WTC11 (cell line): ENCODE measurements at regions not wholly inside any gene's neighbourhood (a gene's known extent, or its start where the extent isn't known, plus 50 kb on each side); places are given as distances from the start of the nearest gene placed in this dataset.

Source experiments
- ATAC-seq: fragments of 200-7000 bp; cut with Tn5 transposase; 2 replicates; pipeline ENCODE4 v1.10.0; 2021; ENCODE audit warnings: mild to moderate bottlenecking, moderate library complexity
- CTCF ChIA-PET: fragments of 300-600 bp; sonication (Branson Sonifier 250); formaldehyde crosslinking; loops from one replicate; lab custom pipeline; 2021; ENCODE audit warnings: antibody characterized with exemption; lab: Charles Lee
- POLR2A ChIA-PET: fragments of 350-600 bp; sonication (Branson Sonifier 250); formaldehyde crosslinking; loops from one replicate; lab custom pipeline; 2021; ENCODE audit warnings: antibody characterized with exemption; lab: Charles Lee
- DNase-seq: peaks from one replicate; pipeline ENCODE4 v3.0.0; 2021; ENCODE audit warnings: low spot score
- H3K27ac Mint-ChIP-seq: 2 replicates; pipeline ENCODE4 v1.8.0; 2021; ENCODE audit warnings: mixed read lengths
- H3K27me3 Mint-ChIP-seq: 2 replicates; pipeline ENCODE4 v1.8.0; 2021; ENCODE audit warnings: low read depth, mild to moderate bottlenecking, moderate library complexity, mixed read lengths
- H3K36me3 Mint-ChIP-seq: 2 replicates; pipeline ENCODE4 v1.8.0; 2021; ENCODE audit warnings: mixed read lengths
- H3K4me1 Mint-ChIP-seq: 2 replicates; pipeline ENCODE4 v1.8.0; 2022; ENCODE audit warnings: mixed read lengths
- H3K4me3 Mint-ChIP-seq: 2 replicates; pipeline ENCODE4 v1.8.0; 2021; ENCODE audit warnings: mild to moderate bottlenecking, moderate library complexity, mixed read lengths
- H3K9me3 Mint-ChIP-seq: 2 replicates; pipeline ENCODE4 v1.8.0; 2021; ENCODE audit warnings: mixed read lengths
- ATF1 ChIP-seq: sonication (generic); formaldehyde crosslinking; IDR thresholded peaks from 2 replicates; pipeline ENCODE4 v1.8.1; 2023; ENCODE audit warnings: mild to moderate bottlenecking, moderate library complexity, missing genetic modification reagents
- ATF3 ChIP-seq: sonication (generic); formaldehyde crosslinking; conservative IDR thresholded peaks from 2 replicates; pipeline ENCODE4 v1.8.1; 2022; ENCODE audit warnings: mild to moderate bottlenecking, missing genetic modification reagents
- ELF4 ChIP-seq: sonication (generic); formaldehyde crosslinking; IDR thresholded peaks from 2 replicates; pipeline ENCODE4 v1.8.1; 2022; ENCODE audit warnings: low read depth, mild to moderate bottlenecking, moderate library complexity, missing genetic modification reagents
- ESRRA ChIP-seq: sonication (generic); formaldehyde crosslinking; IDR thresholded peaks from 2 replicates; pipeline ENCODE4 v1.8.1; 2022; ENCODE audit warnings: mild to moderate bottlenecking, missing genetic modification reagents, borderline replicate concordance
- FOXK1 ChIP-seq: sonication (generic); formaldehyde crosslinking; IDR thresholded peaks from 2 replicates; pipeline ENCODE4 v1.8.0; 2022; ENCODE audit warnings: mild to moderate bottlenecking, moderate library complexity, missing genetic modification reagents
- GTF2I ChIP-seq: fragments of 250-450 bp; sonication (Bioruptor Pico); conservative IDR thresholded peaks from 2 replicates; pipeline ENCODE4 v1.4.0; 2021; ENCODE audit warnings: mild to moderate bottlenecking
- NR1H2 ChIP-seq: sonication (generic); formaldehyde crosslinking; IDR thresholded peaks from 2 replicates; pipeline ENCODE4 v1.9.0; 2021; ENCODE audit warnings: mild to moderate bottlenecking, moderate library complexity, missing genetic modification reagents
- PRRX2 ChIP-seq: fragments of 250-450 bp; sonication (Bioruptor Pico); IDR thresholded peaks from 2 replicates; pipeline ENCODE4 v1.8.0; 2021; ENCODE audit warnings: mild to moderate bottlenecking
- RORB ChIP-seq: fragments of 250-450 bp; sonication (Bioruptor Pico); IDR thresholded peaks from 2 replicates; pipeline ENCODE4 v1.9.0; 2021; ENCODE audit warnings: mild to moderate bottlenecking
- SMAD4 ChIP-seq: sonication (generic); formaldehyde crosslinking; IDR thresholded peaks from 2 replicates; pipeline ENCODE4 v1.8.0; 2022; ENCODE audit warnings: mild to moderate bottlenecking, missing genetic modification reagents
- STAT6 ChIP-seq: sonication (generic); formaldehyde crosslinking; conservative IDR thresholded peaks from 2 replicates; pipeline ENCODE4 v1.8.1; 2023; ENCODE audit warnings: mild to moderate bottlenecking, low read depth, missing genetic modification reagents, moderate library complexity
- TEAD1 ChIP-seq: sonication (generic); formaldehyde crosslinking; IDR thresholded peaks from 2 replicates; pipeline ENCODE4 v1.8.0; 2022; ENCODE audit warnings: mild to moderate bottlenecking, missing genetic modification reagents
- USF2 ChIP-seq: sonication (generic); formaldehyde crosslinking; IDR thresholded peaks from 2 replicates; pipeline ENCODE4 v1.8.1; 2023; ENCODE audit warnings: mild to moderate bottlenecking, missing genetic modification reagents, moderate library complexity
- ZNF121 ChIP-seq: sonication (generic); formaldehyde crosslinking; IDR thresholded peaks from 2 replicates; pipeline ENCODE4 v1.8.0; 2023; ENCODE audit warnings: missing genetic modification reagents
- ZNF219 ChIP-seq: sonication (generic); formaldehyde crosslinking; IDR thresholded peaks from 2 replicates; pipeline ENCODE4 v1.8.0; 2023; ENCODE audit warnings: missing genetic modification reagents, mild to moderate bottlenecking, borderline replicate concordance
- ZNF232 ChIP-seq: sonication (generic); formaldehyde crosslinking; IDR thresholded peaks from 2 replicates; pipeline ENCODE4 v1.8.0; 2022; ENCODE audit warnings: mild to moderate bottlenecking, missing genetic modification reagents
- ZNF263 ChIP-seq: sonication (generic); formaldehyde crosslinking; IDR thresholded peaks from 2 replicates; pipeline ENCODE4 v1.8.1; 2022; ENCODE audit warnings: low read depth, mild to moderate bottlenecking, moderate library complexity, missing genetic modification reagents
- ZNF281 ChIP-seq: sonication (generic); formaldehyde crosslinking; IDR thresholded peaks from 2 replicates; pipeline ENCODE4 v1.8.0; 2023; ENCODE audit warnings: mild to moderate bottlenecking, missing genetic modification reagents
- TF ChIP-seq, protein P1 (sequence below): sonication (generic); formaldehyde crosslinking; IDR thresholded peaks from 2 replicates; pipeline ENCODE4 v1.8.1; 2022; ENCODE audit warnings: mild to moderate bottlenecking, moderate library complexity, missing genetic modification reagents
- TF ChIP-seq, protein P2 (sequence below): sonication (generic); formaldehyde crosslinking; IDR thresholded peaks from 2 replicates; pipeline ENCODE4 v1.8.0; 2022; ENCODE audit warnings: mild to moderate bottlenecking, missing genetic modification reagents
- TF ChIP-seq, protein P3 (sequence below): sonication (generic); formaldehyde crosslinking; IDR thresholded peaks from 2 replicates; pipeline ENCODE4 v1.8.1; 2023; ENCODE audit warnings: mild to moderate bottlenecking, missing genetic modification reagents
- TF ChIP-seq, protein P4 (sequence below): sonication (generic); formaldehyde crosslinking; IDR thresholded peaks from 2 replicates; pipeline ENCODE4 v1.8.1; 2022; ENCODE audit warnings: missing genetic modification reagents, borderline replicate concordance

DNA sequence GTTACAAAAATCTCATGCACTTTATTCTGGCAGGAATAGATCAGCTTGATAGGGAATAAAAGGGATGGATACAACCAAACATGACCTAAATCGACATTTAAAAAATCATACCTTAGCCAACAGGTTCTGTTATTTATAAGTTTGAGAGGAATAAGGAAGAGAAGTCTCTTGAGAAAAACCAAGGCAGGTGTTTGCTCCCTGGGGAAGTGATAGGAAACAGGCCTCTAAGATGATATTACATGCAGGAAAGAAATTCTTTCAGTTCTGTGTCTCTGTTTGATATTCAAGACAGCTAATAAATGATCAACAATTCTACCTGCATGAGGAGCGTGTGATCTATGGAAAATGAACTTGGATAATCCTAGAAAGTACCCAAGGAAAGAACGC, 184.8 kb upstream of the ZEB2 start (continued):
- TF ChIP-seq, protein P1, sequence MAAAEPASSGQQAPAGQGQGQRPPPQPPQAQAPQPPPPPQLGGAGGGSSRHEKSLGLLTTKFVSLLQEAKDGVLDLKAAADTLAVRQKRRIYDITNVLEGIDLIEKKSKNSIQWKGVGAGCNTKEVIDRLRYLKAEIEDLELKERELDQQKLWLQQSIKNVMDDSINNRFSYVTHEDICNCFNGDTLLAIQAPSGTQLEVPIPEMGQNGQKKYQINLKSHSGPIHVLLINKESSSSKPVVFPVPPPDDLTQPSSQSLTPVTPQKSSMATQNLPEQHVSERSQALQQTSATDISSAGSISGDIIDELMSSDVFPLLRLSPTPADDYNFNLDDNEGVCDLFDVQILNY (CRISPR knock-in tag), result no peak
- TF ChIP-seq SMAD4 (no peak), RORB (CRISPR knock-in tag) (no peak), ZNF281 (no peak), ZNF263 (no peak), GTF2I (CRISPR knock-in tag) (no peak), NR1H2 (CRISPR knock-in tag) (no peak), ESRRA (no peak), FOXK1 (CRISPR knock-in tag) (no peak)
- TF ChIP-seq, protein P2, sequence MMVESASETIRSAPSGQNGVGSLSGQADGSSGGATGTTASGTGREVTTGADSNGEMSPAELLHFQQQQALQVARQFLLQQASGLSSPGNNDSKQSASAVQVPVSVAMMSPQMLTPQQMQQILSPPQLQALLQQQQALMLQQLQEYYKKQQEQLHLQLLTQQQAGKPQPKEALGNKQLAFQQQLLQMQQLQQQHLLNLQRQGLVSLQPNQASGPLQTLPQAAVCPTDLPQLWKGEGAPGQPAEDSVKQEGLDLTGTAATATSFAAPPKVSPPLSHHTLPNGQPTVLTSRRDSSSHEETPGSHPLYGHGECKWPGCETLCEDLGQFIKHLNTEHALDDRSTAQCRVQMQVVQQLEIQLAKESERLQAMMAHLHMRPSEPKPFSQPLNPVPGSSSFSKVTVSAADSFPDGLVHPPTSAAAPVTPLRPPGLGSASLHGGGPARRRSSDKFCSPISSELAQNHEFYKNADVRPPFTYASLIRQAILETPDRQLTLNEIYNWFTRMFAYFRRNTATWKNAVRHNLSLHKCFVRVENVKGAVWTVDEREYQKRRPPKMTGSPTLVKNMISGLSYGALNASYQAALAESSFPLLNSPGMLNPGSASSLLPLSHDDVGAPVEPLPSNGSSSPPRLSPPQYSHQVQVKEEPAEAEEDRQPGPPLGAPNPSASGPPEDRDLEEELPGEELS (CRISPR knock-in tag), result no peak
- TF ChIP-seq, protein P3, sequence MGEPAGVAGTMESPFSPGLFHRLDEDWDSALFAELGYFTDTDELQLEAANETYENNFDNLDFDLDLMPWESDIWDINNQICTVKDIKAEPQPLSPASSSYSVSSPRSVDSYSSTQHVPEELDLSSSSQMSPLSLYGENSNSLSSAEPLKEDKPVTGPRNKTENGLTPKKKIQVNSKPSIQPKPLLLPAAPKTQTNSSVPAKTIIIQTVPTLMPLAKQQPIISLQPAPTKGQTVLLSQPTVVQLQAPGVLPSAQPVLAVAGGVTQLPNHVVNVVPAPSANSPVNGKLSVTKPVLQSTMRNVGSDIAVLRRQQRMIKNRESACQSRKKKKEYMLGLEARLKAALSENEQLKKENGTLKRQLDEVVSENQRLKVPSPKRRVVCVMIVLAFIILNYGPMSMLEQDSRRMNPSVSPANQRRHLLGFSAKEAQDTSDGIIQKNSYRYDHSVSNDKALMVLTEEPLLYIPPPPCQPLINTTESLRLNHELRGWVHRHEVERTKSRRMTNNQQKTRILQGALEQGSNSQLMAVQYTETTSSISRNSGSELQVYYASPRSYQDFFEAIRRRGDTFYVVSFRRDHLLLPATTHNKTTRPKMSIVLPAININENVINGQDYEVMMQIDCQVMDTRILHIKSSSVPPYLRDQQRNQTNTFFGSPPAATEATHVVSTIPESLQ (CRISPR knock-in tag), result no peak

DNA sequence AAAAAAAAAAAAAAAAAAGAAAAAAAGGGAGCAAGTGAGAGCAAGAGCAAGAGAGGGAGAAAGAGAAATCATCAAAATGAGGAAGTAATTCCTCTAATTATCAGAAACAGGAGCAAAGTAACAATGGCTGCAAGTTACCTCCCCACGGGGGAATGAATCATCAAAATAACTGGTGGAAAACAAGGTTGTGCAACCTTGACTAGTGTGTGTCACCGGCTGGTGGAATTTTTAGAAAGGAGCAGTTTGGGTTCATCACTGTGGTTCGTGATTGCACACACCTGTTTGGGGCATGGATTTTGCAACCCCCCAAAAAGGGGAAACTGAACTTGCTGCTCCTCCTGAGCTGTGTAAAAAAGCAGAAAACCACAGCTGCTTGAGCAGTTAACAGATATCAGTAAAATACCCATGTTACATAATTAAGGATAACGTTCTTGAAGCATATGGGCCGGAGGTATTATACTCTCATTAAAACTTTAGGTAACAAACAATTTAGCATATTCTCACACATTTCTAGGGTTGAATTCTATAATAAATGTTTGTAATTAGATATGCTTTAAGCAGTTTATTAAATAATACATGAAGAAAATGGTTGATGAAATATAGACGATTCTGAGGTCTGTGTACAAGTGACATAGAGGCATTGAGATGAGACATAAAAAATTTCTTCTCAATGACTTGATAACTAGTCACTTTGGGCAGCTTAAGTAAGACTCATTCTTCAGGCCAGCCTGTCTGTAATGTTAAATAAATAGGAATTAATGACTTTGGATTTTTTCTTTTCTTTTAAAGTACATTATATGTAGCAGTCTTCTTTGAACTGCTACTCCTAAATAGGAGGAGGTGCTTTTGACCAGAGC, 184.2 kb upstream of the ZEB2 start:
- Mint-ChIP-seq H3K36me3 (no peaks in the 10 kb centered on the region), H3K27ac (no peak overlapping the region), H3K9me3 (no peaks in the 10 kb centered on the region), H3K4me3 (no peak overlapping the region), H3K27me3 (no peaks in the 10 kb centered on the region; the same call in 1 of the 2 replicates), H3K4me1 (no peaks in the 10 kb centered on the region)
- POLR2A ChIA-PET, result no interaction called here
- DNase-seq (no peak), ATAC-seq (no peak)
- CTCF ChIA-PET, result no interaction called here
- no peak for TF ChIP-seq PRRX2 (CRISPR knock-in tag)
- no peak for TF ChIP-seq STAT6
- TF ChIP-seq ELF4, result no peak
- TF ChIP-seq ZNF219 (CRISPR knock-in tag), result no peak
- TF ChIP-seq ZNF121, result no peak
- TF ChIP-seq ESRRA, result no peak
- TF ChIP-seq, protein P4, sequence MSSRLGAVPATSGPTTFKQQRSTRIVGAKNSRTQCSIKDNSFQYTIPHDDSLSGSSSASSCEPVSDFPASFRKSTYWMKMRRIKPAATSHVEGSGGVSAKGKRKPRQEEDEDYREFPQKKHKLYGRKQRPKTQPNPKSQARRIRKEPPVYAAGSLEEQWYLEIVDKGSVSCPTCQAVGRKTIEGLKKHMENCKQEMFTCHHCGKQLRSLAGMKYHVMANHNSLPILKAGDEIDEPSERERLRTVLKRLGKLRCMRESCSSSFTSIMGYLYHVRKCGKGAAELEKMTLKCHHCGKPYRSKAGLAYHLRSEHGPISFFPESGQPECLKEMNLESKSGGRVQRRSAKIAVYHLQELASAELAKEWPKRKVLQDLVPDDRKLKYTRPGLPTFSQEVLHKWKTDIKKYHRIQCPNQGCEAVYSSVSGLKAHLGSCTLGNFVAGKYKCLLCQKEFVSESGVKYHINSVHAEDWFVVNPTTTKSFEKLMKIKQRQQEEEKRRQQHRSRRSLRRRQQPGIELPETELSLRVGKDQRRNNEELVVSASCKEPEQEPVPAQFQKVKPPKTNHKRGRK, result no peak
- TF ChIP-seq TEAD1 (CRISPR knock-in tag), result no peak
- no peak for TF ChIP-seq USF2 (CRISPR knock-in tag)
- TF ChIP-seq ATF1 (CRISPR knock-in tag), result no peak
- TF ChIP-seq ZNF232 (CRISPR knock-in tag), result no peak
- TF ChIP-seq ATF3 (CRISPR knock-in tag), result no peak
